Testis (tissue), 2 donors: ENCODE measurements at regions not wholly inside any gene's neighbourhood (a gene's known extent, or its start where the extent isn't known, plus 50 kb on each side); places are given as distances from the start of the nearest gene placed in this dataset.

ENCODE experiments used
- DNase-seq: peaks from one replicate; pipeline ENCODE4 v3.0.0-alpha.2; 2019
- H3K27ac ChIP-seq, 2 donors: fragments of 200-600 bp; sonication (generic); one replicate each; pipeline ENCODE4 v1.5.1; 2019
- H3K27me3 ChIP-seq: fragments of 200-600 bp; sonication (generic); one replicate; pipeline ENCODE4 v1.5.1; 2019
- H3K36me3 ChIP-seq: fragments of 200-600 bp; sonication (generic); one replicate; pipeline ENCODE4 v1.5.1; 2017; ENCODE audit warnings: low read depth; ENCODE audit errors: missing control alignments
- H3K4me1 ChIP-seq: fragments of 200-600 bp; sonication (generic); one replicate; pipeline ENCODE4 v1.5.1; 2019
- H3K4me3 ChIP-seq, 2 donors: fragments of 200-600 bp; sonication (generic); one replicate each; pipeline ENCODE4 v1.5.1; 2017 to 2019
- H3K9me3 ChIP-seq: fragments of 200-600 bp; sonication (generic); one replicate; pipeline ENCODE4 v1.5.1; 2017
- CTCF ChIP-seq, 3 experiments: fragments of 450-650 bp in 2 of 3; fragments of 200-600 bp in 1 of 3; sonication (generic) in 1 of 3; IDR thresholded peaks; one replicate each; pipeline ENCODE4 v1.5.1; 2016 to 2019; ENCODE audit warnings: antibody characterized with exemption in 3 of 3, mild to moderate bottlenecking in 2 of 3, moderate library complexity in 1 of 3
- POLR2A ChIP-seq: fragments of 450-650 bp; IDR thresholded peaks from one replicate; pipeline ENCODE4 v1.6.1; 2017; ENCODE audit warnings: antibody characterized with exemption, mild to moderate bottlenecking, moderate library complexity
- WGBS, 2 donors: methylation state at CpG; one replicate each; pipeline ENCODE4 v1.1.5; 2018; 5-methylcytosine and 5-hydroxymethylcytosine counted together
- intact Hi-C: fragments of 100-400 bp; cut with DNase I; formaldehyde crosslinking; loops from one replicate; pipeline ENCODE4 v1.15.1; 2023; ENCODE audit warnings: low total_unique reads

GRCh38 chr19:27885359-27885758 lies 1327.6 kb downstream of the UQCRFS1 start:
- WGBS, 2 donors, result 79 to 83% methylated on average over 7 of the region's 7 CpGs
- no peak for DNase-seq
- TF ChIP-seq CTCF (IDR thresholded peaks at IDR 0.05), result no peak
- TF ChIP-seq POLR2A, result no peak
- no peak overlapping the region for H3K4me3 ChIP-seq
- no peaks in the 10 kb centered on the region for H3K4me1 ChIP-seq
- no peaks in the 10 kb centered on the region for H3K9me3 ChIP-seq
- no peak overlapping the region for H3K27ac ChIP-seq
- no peaks in the 10 kb centered on the region for H3K36me3 ChIP-seq
- H3K27me3 ChIP-seq, result no peaks in the 10 kb centered on the region
- intact Hi-C loops, result no loop called here

- no peak for DNase-seq
- Histone ChIP-seq H3K4me3 (no peak overlapping the region), H3K27ac (no peak overlapping the region), H3K9me3 (no peaks in the 10 kb centered on the region), H3K36me3 (no peaks in the 10 kb centered on the region), H3K4me1 (no peaks in the 10 kb centered on the region), H3K27me3 (no peaks in the 10 kb centered on the region)
- WGBS, 2 donors, result 85 to 97% methylated on average over 2 of the region's 2 CpGs
- TF ChIP-seq CTCF (IDR thresholded peaks at IDR 0.05) (no peak), POLR2A (no peak)
- intact Hi-C loops, result no loop called here
Observed at GRCh38 chr19:27884376-27884775, 1328.6 kb downstream of the UQCRFS1 start.

- Histone ChIP-seq H3K4me1 (no peaks in the 10 kb centered on the region), H3K36me3 (no peaks in the 10 kb centered on the region), H3K27ac (no peak overlapping the region), H3K4me3 (no peak overlapping the region), H3K27me3 (no peaks in the 10 kb centered on the region), H3K9me3 (no peaks in the 10 kb centered on the region)
- no peak for DNase-seq
- 95% methylated on average over 3 of the region's 3 CpGs for WGBS, 2 donors
- no peak for TF ChIP-seq POLR2A
- TF ChIP-seq CTCF (IDR thresholded peaks at IDR 0.05), result no peak
- intact Hi-C loops, result no loop called here
Observed at GRCh38 chr19:27881213-27881612, 1331.7 kb downstream of the UQCRFS1 start.

GRCh38 chr19:27876976-27877512 lies 1335.9 kb downstream of the UQCRFS1 start:
- no peak for DNase-seq
- H3K9me3 ChIP-seq, result no peaks in the 10 kb centered on the region
- H3K27me3 ChIP-seq, result no peaks in the 10 kb centered on the region
- H3K4me3 ChIP-seq, result no peak overlapping the region
- TF ChIP-seq POLR2A, result no peak
- TF ChIP-seq CTCF (IDR thresholded peaks at IDR 0.05), result no peak
- H3K27ac ChIP-seq, result no peak overlapping the region
- H3K4me1 ChIP-seq, result no peaks in the 10 kb centered on the region
- whole genome bisulfite sequencing, 2 donors, result 60 to 61% methylated on average over 6 of the region's 6 CpGs
- intact Hi-C loops, result no loop called here
- no peaks in the 10 kb centered on the region for H3K36me3 ChIP-seq

GRCh38 chr19:27876489-27876888 lies 1336.5 kb downstream of the UQCRFS1 start:
- Histone ChIP-seq H3K4me3 (no peak overlapping the region), H3K36me3 (no peaks in the 10 kb centered on the region), H3K9me3 (no peaks in the 10 kb centered on the region), H3K27ac (no peak overlapping the region), H3K27me3 (no peaks in the 10 kb centered on the region), H3K4me1 (no peaks in the 10 kb centered on the region)
- TF ChIP-seq CTCF (IDR thresholded peaks at IDR 0.05), result no peak
- no peak for TF ChIP-seq POLR2A
- no peak for DNase-seq
- 69 to 76% methylated on average over 3 of the region's 3 CpGs for WGBS, 2 donors
- intact Hi-C loops, result no loop called here
